COLO668 (cell line): ENCODE measurements at regions not wholly inside any gene's neighbourhood (a gene's known extent, or its start where the extent isn't known, plus 50 kb on each side); places are given as distances from the start of the nearest gene placed in this dataset.
"Not testable (repeated sequence)": the region's sequence is repeated elsewhere in the genome, so short reads cannot be mapped to it uniquely, and the experiment has no call there.

Experiments
- DNase-seq: peaks from one replicate; lab custom pipeline; 2025; ENCODE audit not compliant: unreplicated experiment; lab: John Stamatoyannopoulos, UW

GRCh38 chr15:56568466-56569167 is 103.7 kb upstream of the MNS1 start:
- no peak for DNase-seq

GRCh38 chr15:56557415-56557814 is 92.5 kb upstream of the MNS1 start:
- no peak for DNase-seq

GRCh38 chr15:56553486-56553885 is 88.5 kb upstream of the MNS1 start:
- no peak for DNase-seq

- DNase-seq: no peak
Measured at GRCh38 chr15:56552659-56553058, 87.7 kb upstream of the MNS1 start.

- DNase-seq: not testable (repeated sequence)
Measured at GRCh38 chr15:56540570-56540969, 75.6 kb upstream of the MNS1 start.

- not testable (repeated sequence) for DNase-seq
Measured at GRCh38 chr15:56540157-56540556, 75.2 kb upstream of the MNS1 start.

- DNase-seq: no peak
Measured at GRCh38 chr15:56538901-56539545, 74.1 kb upstream of the MNS1 start.

- DNase-seq: peak; percentile 17
Measured at GRCh38 chr15:56537881-56538280, 72.9 kb upstream of the MNS1 start.

GRCh38 chr15:56534728-56535127 is 69.8 kb upstream of the MNS1 start:
- no peak for DNase-seq

- DNase-seq: no peak
Measured at GRCh38 chr15:56533731-56534403, 68.9 kb upstream of the MNS1 start.

GRCh38 chr15:56532721-56533460 is 68.0 kb upstream of the MNS1 start:
- DNase-seq: no peak

- no peak for DNase-seq
Measured at GRCh38 chr15:56530157-56530556, 65.2 kb upstream of the MNS1 start.

GRCh38 chr15:56528136-56528535 is 63.2 kb upstream of the MNS1 start:
- no peak for DNase-seq

- DNase-seq: no peak
Measured at GRCh38 chr15:56524915-56525314, 60.0 kb upstream of the MNS1 start.

GRCh38 chr15:56523521-56523920 is 58.6 kb upstream of the MNS1 start:
- DNase-seq: no peak

- no peak for DNase-seq
Measured at GRCh38 chr15:56519000-56519399, 54.1 kb upstream of the MNS1 start.
